ENCODE measurements at regions not wholly inside any gene's neighbourhood (a gene's known extent, or its start where the extent isn't known, plus 50 kb on each side); places are given as distances from the start of the nearest gene placed in this dataset.

- BruUV-seq (replicated peaks) = no TSS peak
- H3K36me3 ChIP-seq (ENCODE audit: control insufficient read depth in 2 of 2, extremely low read depth in 1 of 2, insufficient read depth in 2 of 2, low read length in 2 of 2) = no peaks in the 10 kb centered on the region
- DNase-seq (ENCODE audit: low read depth, low spot score) (no peak), FAIRE-seq (no peak)
- dilution Hi-C loops (cut with MboI; ENCODE audit: extremely low pct_ligation_motif_present, low sequenced_read_pairs) = no loop called here
- TF ChIP-seq CTCF (IDR thresholded peaks at IDR 0.05; ENCODE audit: extremely low read depth in 1 of 2, insufficient read depth in 1 of 2, low read depth in 1 of 2, low read length in 2 of 2) (no peak), POLR2AphosphoS5 (IDR thresholded peaks at IDR 0.05; ENCODE audit: insufficient read depth, low read depth, low read length) (no peak), MAX (IDR thresholded peaks at IDR 0.05; ENCODE audit: insufficient read depth, insufficient read length) (no peak), POLR2A (IDR thresholded peaks at IDR 0.05; ENCODE audit: low read depth, low read length) (no peak), EZH2 (IDR thresholded peaks at IDR 0.05; ENCODE audit: borderline replicate concordance, low read depth, low read length, severe bottlenecking) (no peak), FOS (IDR thresholded peaks at IDR 0.05; ENCODE audit: borderline replicate concordance, insufficient read depth, low read length) (no peak)
- no peaks in the 10 kb centered on the region for H3K4me1 ChIP-seq (ENCODE audit: control insufficient read depth, extremely low read depth, insufficient read depth, low read length)
- ChIA-PET CTCF (no interaction called here), POLR2A (no interaction called here)
- H3K27me3 ChIP-seq (ENCODE audit: control insufficient read depth in 2 of 2, insufficient read depth in 2 of 2, low read length in 2 of 2) = no peaks in the 10 kb centered on the region
- H3K9me3 ChIP-seq (replicated peaks; ENCODE audit: control insufficient read depth, insufficient read depth, low read length) = no peaks in the 10 kb centered on the region
- no peak overlapping the region for H3K4me3 ChIP-seq (replicated peaks in 1 of 3; ENCODE audit: insufficient read depth in 1 of 3, low read depth in 1 of 3, low read length in 3 of 3)
- H3K9ac ChIP-seq (replicated peaks; ENCODE audit: extremely low read depth, insufficient read depth, low read length) = no peak overlapping the region
- H3K27ac ChIP-seq (ENCODE audit: insufficient read depth, low read depth, low read length) = no peak overlapping the region
- intact Hi-C loops (cut with micrococcal nuclease) = no loop called here
- no peaks in the 10 kb centered on the region for H3K79me2 ChIP-seq (ENCODE audit: control insufficient read depth, insufficient read depth, low read length)
- no peaks in the 10 kb centered on the region for H4K20me1 ChIP-seq (replicated peaks; ENCODE audit: control insufficient read depth, extremely low read depth, insufficient read depth, low read length)
- no peak overlapping the region for H3K4me2 ChIP-seq (ENCODE audit: insufficient read depth, low read length)
- H2AFZ ChIP-seq (ENCODE audit: low read depth, low read length) = no peak overlapping the region
- no peaks in the 10 kb centered on the region for H3K9me1 ChIP-seq (replicated peaks; ENCODE audit: control insufficient read depth, extremely low read depth, insufficient read depth, low read length)
These were observed 1400.7 kb downstream of the PCDH9 start for GRCh38 chr13:65829241-65830008.

All from endothelial cell of umbilical vein (primary cell).